ENCODE measurements at regions not wholly inside any gene's neighbourhood (a gene's known extent, or its start where the extent isn't known, plus 50 kb on each side); places are given as distances from the start of the nearest gene placed in this dataset.

DNA sequence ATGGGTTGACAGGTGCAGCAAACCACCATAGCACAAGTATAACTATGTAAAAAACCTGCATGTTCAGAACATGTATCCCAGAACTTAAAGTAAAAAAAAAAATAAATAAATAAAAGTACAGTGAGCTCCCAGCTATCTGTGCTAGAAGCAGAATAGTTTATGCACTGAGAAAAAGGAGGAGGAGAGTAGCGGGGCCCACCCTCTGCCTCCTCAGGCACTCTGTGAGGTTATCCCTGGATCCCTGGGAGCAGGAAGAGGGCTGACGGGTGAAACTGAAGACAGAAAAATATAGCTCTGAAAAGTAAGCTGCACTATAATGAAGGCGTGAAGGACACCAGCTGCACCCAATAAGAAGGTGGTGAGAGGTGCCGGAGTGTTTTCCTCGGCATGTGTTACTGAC is 117.2 kb downstream of the SIPA1L2 start:
- TF ChIP-seq CEBPB (IDR thresholded peaks at IDR 0.05; ENCODE audit: low read depth, low read length) (no peak), BHLHE40 (IDR thresholded peaks at IDR 0.05; ENCODE audit: low read depth, low read length) (no peak), POLR2A (IDR thresholded peaks at IDR 0.05; ENCODE audit: low read depth, low read length) (no peak), CHD1 (IDR thresholded peaks at IDR 0.05; ENCODE audit: low read depth, low read length) (no peak), FOS (IDR thresholded peaks at IDR 0.05; ENCODE audit: low read depth, low read length) (no peak), SMC3 (IDR thresholded peaks at IDR 0.05; ENCODE audit: low read depth, low read length) (no peak), MXI1 (IDR thresholded peaks at IDR 0.05; ENCODE audit: borderline replicate concordance, low read depth, low read length) (no peak), MAZ (IDR thresholded peaks at IDR 0.05; ENCODE audit: borderline replicate concordance, low read depth, low read length) (no peak), RAD21 (IDR thresholded peaks at IDR 0.05; ENCODE audit: low read length) (no peak), RCOR1 (IDR thresholded peaks at IDR 0.05; ENCODE audit: insufficient replicate concordance, low read length) (no peak), NFE2L2 (IDR thresholded peaks at IDR 0.05; ENCODE audit: low read depth, low read length) (no peak)
- TF ChIP-seq, protein P1, sequence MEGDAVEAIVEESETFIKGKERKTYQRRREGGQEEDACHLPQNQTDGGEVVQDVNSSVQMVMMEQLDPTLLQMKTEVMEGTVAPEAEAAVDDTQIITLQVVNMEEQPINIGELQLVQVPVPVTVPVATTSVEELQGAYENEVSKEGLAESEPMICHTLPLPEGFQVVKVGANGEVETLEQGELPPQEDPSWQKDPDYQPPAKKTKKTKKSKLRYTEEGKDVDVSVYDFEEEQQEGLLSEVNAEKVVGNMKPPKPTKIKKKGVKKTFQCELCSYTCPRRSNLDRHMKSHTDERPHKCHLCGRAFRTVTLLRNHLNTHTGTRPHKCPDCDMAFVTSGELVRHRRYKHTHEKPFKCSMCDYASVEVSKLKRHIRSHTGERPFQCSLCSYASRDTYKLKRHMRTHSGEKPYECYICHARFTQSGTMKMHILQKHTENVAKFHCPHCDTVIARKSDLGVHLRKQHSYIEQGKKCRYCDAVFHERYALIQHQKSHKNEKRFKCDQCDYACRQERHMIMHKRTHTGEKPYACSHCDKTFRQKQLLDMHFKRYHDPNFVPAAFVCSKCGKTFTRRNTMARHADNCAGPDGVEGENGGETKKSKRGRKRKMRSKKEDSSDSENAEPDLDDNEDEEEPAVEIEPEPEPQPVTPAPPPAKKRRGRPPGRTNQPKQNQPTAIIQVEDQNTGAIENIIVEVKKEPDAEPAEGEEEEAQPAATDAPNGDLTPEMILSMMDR (conservative IDR thresholded peaks at IDR 0.05; ENCODE audit: low read depth, low read length): no peak
- TF ChIP-seq, protein P2, sequence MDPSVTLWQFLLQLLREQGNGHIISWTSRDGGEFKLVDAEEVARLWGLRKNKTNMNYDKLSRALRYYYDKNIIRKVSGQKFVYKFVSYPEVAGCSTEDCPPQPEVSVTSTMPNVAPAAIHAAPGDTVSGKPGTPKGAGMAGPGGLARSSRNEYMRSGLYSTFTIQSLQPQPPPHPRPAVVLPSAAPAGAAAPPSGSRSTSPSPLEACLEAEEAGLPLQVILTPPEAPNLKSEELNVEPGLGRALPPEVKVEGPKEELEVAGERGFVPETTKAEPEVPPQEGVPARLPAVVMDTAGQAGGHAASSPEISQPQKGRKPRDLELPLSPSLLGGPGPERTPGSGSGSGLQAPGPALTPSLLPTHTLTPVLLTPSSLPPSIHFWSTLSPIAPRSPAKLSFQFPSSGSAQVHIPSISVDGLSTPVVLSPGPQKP (IDR thresholded peaks at IDR 0.05; ENCODE audit: borderline replicate concordance, low read depth, low read length): no peak
- TF ChIP-seq, protein P3, sequence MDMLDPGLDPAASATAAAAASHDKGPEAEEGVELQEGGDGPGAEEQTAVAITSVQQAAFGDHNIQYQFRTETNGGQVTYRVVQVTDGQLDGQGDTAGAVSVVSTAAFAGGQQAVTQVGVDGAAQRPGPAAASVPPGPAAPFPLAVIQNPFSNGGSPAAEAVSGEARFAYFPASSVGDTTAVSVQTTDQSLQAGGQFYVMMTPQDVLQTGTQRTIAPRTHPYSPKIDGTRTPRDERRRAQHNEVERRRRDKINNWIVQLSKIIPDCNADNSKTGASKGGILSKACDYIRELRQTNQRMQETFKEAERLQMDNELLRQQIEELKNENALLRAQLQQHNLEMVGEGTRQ (IDR thresholded peaks at IDR 0.05; ENCODE audit: low read depth, low read length): no peak

All from IMR-90 (cell line).